ENCODE measurements at regions not wholly inside any gene's neighbourhood (a gene's known extent, or its start where the extent isn't known, plus 50 kb on each side); places are given as distances from the start of the nearest gene placed in this dataset.

- DNase-seq: no peak
Measured at GRCh38 chr17:52357854-52358253, 199.3 kb upstream of the CA10 start.

DNA sequence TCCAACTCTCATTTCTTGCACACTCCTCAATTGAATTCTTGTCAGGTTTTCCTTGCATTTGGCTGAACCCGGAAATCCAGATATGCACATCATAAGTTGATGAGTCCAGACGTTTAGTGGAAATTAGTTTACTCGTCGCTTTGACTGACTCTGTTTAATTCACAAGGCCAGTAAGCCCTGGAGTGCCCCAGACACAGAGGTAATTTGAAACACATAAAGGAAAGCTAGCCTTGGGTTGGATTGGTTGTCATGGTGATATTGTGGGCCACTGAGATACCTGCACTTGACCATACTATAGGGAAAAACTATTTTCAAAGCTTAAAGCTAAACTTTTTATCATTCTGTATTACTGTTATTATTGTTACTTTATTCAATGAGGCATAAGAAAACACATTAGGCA is 178.3 kb upstream of the CA10 start:
- DNase-seq: no peak

DNA sequence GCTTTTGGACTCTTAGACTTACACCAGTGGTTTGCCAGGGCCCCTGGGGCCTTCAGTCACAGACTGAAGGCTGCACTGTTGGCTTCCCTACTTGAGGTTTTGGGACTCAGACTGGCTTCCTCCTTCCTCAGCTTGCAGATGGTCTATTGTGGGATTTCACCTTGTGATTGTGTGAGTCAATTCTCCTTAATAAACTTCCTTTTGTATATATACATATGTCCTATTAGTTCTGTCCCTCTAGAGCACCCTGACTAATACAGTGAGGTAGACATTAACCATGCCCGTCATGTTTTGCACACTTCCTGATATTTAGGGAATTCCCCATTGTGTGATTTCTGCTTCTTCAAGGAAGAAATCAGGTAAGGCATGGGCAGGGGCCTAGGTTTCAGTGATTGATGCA is 147.8 kb upstream of the CA10 start:
- no peak for DNase-seq

GRCh38 chr17:52298881-52299280 is 140.4 kb upstream of the CA10 start:
- no peak for DNase-seq

DNA sequence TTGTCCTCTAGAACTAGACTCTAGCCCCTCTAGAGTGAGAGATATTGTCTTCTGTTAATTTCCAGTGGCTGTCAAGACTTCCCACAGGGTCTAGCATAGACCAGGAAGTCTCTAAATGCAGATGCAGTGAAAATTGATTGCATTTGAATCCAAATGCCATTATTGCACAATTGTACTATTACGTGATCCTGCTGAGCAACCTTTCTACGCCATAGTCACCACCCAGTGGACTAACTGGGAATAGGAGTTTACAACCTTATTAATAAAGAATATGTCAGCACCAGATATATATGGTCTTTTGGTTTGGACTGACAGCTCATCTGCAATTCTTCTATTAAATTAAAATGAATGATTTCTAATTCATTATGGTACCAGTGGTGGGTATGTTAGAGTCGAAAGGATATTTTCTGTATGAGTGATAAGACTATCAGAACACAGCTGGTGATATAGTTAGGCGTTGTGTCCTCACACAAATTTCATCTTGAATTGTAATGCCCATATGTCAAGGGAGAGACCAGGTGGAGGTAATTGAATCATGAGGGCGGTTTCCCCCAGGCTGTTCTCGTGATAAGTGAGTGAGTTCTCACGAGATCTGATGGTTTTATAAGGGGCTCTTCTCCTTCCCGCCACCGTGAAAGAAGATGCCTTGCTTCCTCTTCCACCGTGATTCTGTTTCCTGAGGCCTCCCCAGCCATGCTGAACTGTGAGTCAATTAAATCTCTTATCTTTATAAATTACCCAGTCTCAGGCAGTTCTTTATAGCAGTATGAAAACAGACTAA is 138.9 kb upstream of the CA10 start:
- no peak for DNase-seq

GRCh38 chr17:52294301-52294700 is 135.8 kb upstream of the CA10 start:
- DNase-seq: no peak

GRCh38 chr17:52287611-52288010 is 129.1 kb upstream of the CA10 start:
- no peak for DNase-seq

DNA sequence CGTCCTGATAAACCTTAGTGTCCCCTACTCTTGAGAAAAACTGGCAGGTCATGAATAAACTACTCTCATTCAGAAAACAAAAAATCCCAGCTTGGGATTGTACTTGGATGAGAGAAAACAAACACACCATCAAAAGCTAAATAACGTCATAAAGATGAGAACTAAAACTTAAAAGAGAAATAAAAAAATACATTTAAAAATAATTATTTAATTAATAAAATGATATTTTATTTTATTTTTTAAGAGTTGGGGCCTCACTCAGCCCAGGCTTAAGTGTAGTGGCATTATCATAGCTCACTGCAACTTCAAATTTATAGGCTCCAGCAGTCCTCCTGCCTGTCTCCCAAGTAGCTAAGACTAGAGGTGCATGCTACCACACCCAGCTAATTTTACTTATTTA is 125.4 kb upstream of the CA10 start:
- DNase-seq: no peak

GRCh38 chr17:52276381-52277008 is 118.0 kb upstream of the CA10 start:
- DNase-seq: no peak

DNA sequence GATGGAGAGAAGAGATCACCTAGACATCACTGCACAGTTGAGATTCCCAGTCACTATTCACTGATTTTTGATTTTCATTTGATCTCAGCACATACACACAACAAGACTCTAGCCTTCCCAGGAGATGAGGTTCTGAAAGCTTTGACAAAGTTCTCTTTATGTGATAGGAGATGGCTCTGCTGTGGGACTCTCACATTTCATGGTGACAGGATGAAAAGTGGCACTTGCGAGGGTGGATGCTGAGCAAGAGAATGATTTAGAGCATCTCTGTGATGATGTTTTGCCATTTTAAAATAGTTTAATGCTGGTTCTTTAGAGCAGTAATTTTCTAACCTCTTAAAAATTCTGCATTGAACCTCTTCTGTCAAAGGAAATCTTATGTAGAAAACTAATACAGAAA is 113.3 kb upstream of the CA10 start:
- DNase-seq: no peak

DNA sequence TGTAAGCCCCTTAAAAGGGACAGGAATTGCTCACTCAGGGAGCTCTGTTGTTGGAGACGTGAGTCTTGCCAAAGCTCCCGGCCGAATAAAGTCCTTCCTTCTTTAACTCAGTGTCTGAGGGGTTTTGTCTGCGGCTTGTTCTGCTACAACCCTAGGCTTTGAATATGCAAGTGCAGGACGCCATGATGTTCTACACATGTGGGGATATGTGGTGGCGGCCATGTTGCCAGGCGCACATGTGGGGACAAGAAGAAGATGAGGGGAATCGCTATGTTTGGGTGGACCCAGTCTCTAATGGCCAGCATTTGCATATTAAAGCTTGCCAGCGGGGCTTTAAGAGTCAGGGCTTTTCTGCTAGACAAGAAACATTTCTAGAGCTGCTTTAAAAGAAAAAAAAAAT is 96.8 kb upstream of the CA10 start:
- DNase-seq: no peak

DNA sequence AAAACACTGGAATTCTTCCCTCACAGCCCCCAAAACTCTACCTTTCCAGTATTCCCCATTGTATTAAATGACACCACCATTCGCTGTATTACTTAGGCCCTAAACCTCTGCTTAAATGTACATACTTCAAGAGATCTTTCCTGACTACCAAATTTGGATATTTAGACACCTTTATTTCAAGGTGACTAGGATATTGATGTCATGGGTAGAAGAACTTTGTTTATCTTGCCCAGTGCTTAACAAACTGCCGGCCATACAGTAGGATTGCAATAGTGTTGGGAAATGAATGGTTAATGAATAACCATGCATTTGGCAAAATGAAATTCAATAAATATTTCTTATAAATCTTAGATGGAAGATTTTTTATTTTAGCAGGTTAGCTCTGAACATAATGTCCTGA is 86.2 kb upstream of the CA10 start:
- no peak for DNase-seq

DNA sequence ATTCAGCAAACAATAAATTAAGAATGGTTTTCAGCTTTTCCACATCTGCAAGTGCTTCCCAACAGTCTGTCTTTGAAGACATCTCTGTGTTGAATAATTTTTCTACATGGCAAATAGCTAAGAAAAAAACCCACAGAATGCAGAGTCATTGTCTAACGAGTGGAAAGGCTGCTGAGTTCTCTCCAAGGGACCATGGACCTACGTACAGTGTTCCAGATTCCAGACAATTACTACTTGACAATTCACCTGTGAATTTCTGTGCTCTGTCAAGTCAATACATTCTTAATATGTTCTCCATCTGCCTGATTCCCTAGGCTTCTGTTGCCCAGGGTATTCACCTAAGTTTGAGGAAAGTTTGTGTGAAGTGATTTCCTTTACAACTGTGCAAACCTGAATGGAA is 83.8 kb upstream of the CA10 start:
- DNase-seq: no peak

DNA sequence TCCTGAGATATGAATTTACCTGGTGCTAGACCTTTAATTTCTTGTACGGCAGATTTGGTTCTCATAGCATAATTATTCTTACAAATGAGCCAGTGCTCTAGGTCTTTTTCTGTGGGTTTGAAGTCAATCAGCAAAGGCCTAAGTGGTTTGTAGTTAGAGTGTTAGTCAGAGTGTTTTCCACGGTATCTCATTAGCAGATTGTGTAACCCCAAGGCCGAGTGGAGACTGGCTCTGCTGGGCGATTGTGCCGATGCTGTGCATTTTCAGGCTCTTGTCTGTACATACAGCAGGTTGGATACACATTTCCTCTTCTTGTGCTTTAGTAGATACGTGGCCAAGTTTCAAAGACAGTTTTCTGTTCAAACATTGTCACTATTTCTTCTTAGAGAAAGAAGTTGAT is 78.6 kb upstream of the CA10 start:
- DNase-seq: no peak

DNA sequence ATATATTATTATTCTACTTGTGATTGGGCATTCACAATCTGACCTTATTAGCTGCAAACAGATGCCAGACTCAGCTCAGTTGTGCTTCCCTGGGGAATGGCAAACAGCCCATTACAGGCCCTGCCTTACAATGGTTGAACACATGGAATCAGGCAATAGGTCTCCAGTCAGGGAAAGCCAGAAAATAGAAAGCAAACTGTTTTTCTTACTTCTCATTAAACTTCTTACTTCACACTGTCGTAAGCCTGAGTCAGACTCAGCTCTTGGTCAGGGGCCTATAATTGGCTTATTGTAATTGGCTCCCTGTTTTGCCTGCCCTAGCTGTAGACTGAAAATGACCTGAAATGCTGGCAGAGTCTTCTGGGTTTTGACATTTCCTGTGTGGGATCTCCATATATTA is 77.0 kb upstream of the CA10 start:
- DNase-seq: no peak

GRCh38 chr17:52233632-52234031 is 75.1 kb upstream of the CA10 start:
- no peak for DNase-seq

- DNase-seq: no peak
Measured at GRCh38 chr17:52233176-52233575, 74.7 kb upstream of the CA10 start.

GRCh38 chr17:52228823-52229222 is 70.3 kb upstream of the CA10 start:
- DNase-seq: no peak

DNA sequence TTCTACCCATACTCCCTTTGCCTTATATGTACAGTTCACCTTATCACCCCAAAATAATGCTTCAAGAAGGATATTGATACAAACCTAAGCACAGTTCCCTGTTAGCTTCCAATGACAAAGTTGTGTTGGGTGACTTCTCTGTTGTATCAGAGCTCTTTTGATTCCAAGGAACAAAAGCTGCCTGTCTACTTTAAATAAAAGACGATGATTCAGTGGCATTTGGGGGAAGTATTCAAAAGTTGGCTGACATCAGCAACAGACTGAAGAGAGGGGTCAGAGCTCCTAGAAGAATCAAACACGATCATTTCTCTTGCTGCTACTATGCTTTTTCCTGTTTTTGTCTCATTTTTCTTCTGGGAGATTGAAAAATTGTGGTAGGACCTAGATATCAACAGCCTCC is 69.4 kb upstream of the CA10 start:
- DNase-seq: no peak

DNA sequence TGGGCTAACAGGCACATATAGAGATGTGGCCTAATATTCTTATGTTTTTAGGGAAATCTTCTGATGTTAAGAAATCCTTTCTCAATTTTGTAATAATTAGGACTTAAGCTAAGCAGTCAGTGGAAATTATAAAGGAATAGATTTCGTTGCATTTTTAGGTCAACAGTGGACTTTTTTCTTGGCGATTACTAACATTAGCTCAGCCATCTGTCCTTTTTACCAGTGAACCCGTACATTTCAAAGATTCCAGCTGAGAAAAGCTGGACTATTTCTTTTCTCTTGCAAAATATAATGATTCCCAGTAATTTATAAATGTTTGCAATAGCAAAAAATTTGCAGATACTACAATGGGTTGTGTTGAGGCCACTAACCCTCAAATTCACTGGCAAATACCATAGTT is 54.9 kb upstream of the CA10 start:
- no peak for DNase-seq

DNA sequence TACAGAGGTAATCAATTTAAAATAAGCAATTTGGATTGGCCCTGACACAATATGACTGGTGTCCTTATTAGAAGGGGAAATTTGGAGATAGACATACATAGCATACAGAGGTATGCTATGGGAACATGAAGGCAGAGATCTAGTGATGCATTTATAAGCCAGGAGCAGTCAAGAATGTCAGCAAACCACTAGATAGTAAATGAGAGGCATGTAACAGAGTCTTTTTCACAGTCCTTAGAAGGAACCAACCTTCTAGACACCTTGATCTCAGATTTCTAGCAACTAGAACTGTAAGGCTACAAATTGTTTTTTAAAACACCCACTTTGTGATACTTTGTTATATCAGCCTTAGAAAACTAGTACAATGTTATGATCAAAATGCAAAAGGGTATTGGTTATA is 54.3 kb upstream of the CA10 start:
- DNase-seq: no peak

DNA sequence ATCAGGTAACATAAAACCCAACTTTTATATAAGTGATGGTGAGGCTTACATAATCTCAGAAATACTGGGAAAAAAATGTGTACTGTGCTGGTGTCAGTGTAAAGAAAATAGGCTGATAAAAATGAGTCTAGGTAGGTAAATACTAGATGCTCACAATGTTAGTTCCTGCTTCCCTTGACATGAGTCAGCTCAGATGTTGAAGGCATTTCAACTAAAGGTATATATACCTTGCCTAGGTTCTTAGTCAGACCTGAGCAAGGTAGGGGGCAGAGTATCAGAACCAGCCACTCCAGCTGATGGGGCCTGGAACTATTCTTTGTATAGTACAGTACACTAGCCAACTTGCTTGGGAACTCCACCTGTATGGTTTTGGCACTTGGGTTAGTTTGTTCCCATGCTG is 51.0 kb upstream of the CA10 start:
- DNase-seq: no peak

Measured in stimulated activated CD4-positive, alpha-beta T cell treated with anti-CD3 and anti-CD28 coated beads, Interleukin-15, amount 100 ng/mL, for 24 hours (primary cell).